Body of pancreas (tissue), 4 donors: ENCODE measurements at regions not wholly inside any gene's neighbourhood (a gene's known extent, or its start where the extent isn't known, plus 50 kb on each side); places are given as distances from the start of the nearest gene placed in this dataset.

ENCODE experiments used
- CTCF ChIP-seq, 7 experiments: fragments of 450-650 bp in 4 of 7; fragments of 200-600 bp in 3 of 7; sonication (generic) in 3 of 7; IDR thresholded peaks; one replicate each; pipeline ENCODE4 v1.5.1; 2016 to 2019; ENCODE audit warnings: antibody characterized with exemption in 7 of 7
- POLR2A ChIP-seq, 3 donors: fragments of 450-650 bp; IDR thresholded peaks; one replicate each; pipeline ENCODE4 v1.6.1; 2016; ENCODE audit warnings: antibody characterized with exemption in 3 of 3, mild to moderate bottlenecking in 2 of 3

DNA sequence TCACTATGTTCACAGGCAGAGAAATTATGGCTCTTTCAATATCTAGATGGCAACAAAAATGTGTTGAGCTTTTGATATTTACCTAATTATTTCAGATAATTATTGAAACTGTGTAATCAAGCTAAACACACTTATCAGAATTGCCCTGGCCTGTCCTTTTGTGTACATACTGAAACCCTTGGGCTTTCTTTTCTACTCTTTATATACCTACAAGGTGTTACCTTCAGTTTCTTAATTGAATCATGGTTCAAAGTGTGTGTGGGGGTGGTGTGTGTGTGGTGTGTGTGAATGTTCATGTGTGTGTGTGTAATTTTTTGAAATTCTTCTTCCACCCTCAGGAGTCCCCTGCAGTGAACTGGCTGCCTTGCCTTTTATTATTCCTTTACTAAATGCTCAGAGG lies 506.8 kb upstream of the SOX9 start:
- no peak for TF ChIP-seq CTCF (IDR thresholded peaks at IDR 0.05)
- TF ChIP-seq POLR2A (IDR thresholded peaks at IDR 0.05), result no peak
